GM12878 (cell line): ENCODE measurements at regions not wholly inside any gene's neighbourhood (a gene's known extent, or its start where the extent isn't known, plus 50 kb on each side); places are given as distances from the start of the nearest gene placed in this dataset.

ENCODE experiments used
- CBX3 ChIP-seq: fragments of 200-600 bp; sonication (generic); IDR thresholded peaks from 2 replicates; pipeline ENCODE4 v1.6.1; 2016; ENCODE audit warnings: low read depth, borderline replicate concordance
- CHD4 ChIP-seq: fragments of 200-600 bp; sonication (generic); IDR thresholded peaks from 2 replicates; pipeline ENCODE4 v1.6.1; 2016; ENCODE audit warnings: mild to moderate bottlenecking
- FOS ChIP-seq: IDR thresholded peaks from 3 replicates; pipeline ENCODE4 v1.6.1; 2011; ENCODE audit warnings: borderline replicate concordance; ENCODE audit not compliant: insufficient read length; ENCODE audit errors: extremely low read depth
- HDGF ChIP-seq: fragments of 450-650 bp; IDR thresholded peaks from 2 replicates; pipeline ENCODE4 v1.6.1; 2016; ENCODE audit warnings: antibody characterized with exemption
- JUND ChIP-seq: IDR thresholded peaks from 2 replicates; pipeline ENCODE4 v1.6.1; 2012; ENCODE audit warnings: low read depth, mild to moderate bottlenecking, low read length, improper control_type of control experiment, moderate library complexity
- POLR2A ChIP-seq: IDR thresholded peaks from 2 replicates; pipeline ENCODE4 v1.6.1; 2011; ENCODE audit warnings: low read depth, mild to moderate bottlenecking, low read length
- POLR2AphosphoS5 ChIP-seq: IDR thresholded peaks from 2 replicates; pipeline ENCODE4 v1.6.1; 2011; ENCODE audit warnings: mild to moderate bottlenecking, low read length, inconsistent platforms
- RCOR1 ChIP-seq: conservative IDR thresholded peaks from 2 replicates; pipeline ENCODE4 v1.6.1; 2012; ENCODE audit warnings: low read depth, low read length, improper control_type of control experiment
- ZSCAN29 ChIP-seq: fragments of 450-650 bp; IDR thresholded peaks from 2 replicates; pipeline ENCODE4 v1.6.1; 2017; ENCODE audit warnings: mild to moderate bottlenecking, moderate library complexity
- TF ChIP-seq, protein P1 (sequence below), 3 experiments: IDR thresholded peaks in 2 of 3; conservative IDR thresholded peaks in 1 of 3; 2 replicates each; pipeline ENCODE4 v1.5.1; 2011; ENCODE audit warnings: low read depth in 3 of 3, low read length in 3 of 3, mild to moderate bottlenecking in 3 of 3, control low read depth in 2 of 3, moderate library complexity in 2 of 3, inconsistent platforms in 1 of 3, mixed read lengths in 1 of 3; ENCODE audit not compliant: control insufficient read depth in 2 of 3, insufficient read depth in 1 of 3; ENCODE audit errors: extremely low read depth in 1 of 3
- TF ChIP-seq, protein P2 (sequence below): IDR thresholded peaks from 2 replicates; pipeline ENCODE4 v1.6.1; 2012; ENCODE audit warnings: low read depth, low read length, improper control_type of control experiment

GRCh38 chr2:163248376-163249253 lies 410.0 kb upstream of the KCNH7 start:
- TF ChIP-seq, protein P1, sequence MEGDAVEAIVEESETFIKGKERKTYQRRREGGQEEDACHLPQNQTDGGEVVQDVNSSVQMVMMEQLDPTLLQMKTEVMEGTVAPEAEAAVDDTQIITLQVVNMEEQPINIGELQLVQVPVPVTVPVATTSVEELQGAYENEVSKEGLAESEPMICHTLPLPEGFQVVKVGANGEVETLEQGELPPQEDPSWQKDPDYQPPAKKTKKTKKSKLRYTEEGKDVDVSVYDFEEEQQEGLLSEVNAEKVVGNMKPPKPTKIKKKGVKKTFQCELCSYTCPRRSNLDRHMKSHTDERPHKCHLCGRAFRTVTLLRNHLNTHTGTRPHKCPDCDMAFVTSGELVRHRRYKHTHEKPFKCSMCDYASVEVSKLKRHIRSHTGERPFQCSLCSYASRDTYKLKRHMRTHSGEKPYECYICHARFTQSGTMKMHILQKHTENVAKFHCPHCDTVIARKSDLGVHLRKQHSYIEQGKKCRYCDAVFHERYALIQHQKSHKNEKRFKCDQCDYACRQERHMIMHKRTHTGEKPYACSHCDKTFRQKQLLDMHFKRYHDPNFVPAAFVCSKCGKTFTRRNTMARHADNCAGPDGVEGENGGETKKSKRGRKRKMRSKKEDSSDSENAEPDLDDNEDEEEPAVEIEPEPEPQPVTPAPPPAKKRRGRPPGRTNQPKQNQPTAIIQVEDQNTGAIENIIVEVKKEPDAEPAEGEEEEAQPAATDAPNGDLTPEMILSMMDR (IDR thresholded peaks at IDR 0.05 in 2 of 3, conservative IDR thresholded peaks at IDR 0.05 in 1 of 3; ENCODE audit: control insufficient read depth in 2 of 3, extremely low read depth in 1 of 3, insufficient read depth in 1 of 3, low read depth in 3 of 3, low read length in 3 of 3) = no peak
- no peak for TF ChIP-seq POLR2AphosphoS5
- TF ChIP-seq RCOR1 = no peak
- TF ChIP-seq, protein P2, sequence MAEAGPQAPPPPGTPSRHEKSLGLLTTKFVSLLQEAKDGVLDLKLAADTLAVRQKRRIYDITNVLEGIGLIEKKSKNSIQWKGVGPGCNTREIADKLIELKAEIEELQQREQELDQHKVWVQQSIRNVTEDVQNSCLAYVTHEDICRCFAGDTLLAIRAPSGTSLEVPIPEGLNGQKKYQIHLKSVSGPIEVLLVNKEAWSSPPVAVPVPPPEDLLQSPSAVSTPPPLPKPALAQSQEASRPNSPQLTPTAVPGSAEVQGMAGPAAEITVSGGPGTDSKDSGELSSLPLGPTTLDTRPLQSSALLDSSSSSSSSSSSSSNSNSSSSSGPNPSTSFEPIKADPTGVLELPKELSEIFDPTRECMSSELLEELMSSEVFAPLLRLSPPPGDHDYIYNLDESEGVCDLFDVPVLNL = no peak
- TF ChIP-seq CBX3 = no peak
- no peak for TF ChIP-seq ZSCAN29
- TF ChIP-seq JUND = no peak
- no peak for TF ChIP-seq FOS
- no peak for TF ChIP-seq HDGF
- no peak for TF ChIP-seq POLR2A
- TF ChIP-seq CHD4 = no peak
